Calu3 (cell line): ENCODE measurements at regions not wholly inside any gene's neighbourhood (a gene's known extent, or its start where the extent isn't known, plus 50 kb on each side); places are given as distances from the start of the nearest gene placed in this dataset.

ENCODE experiments used
- BruUV-seq: library from RNA; stranded (reverse); fragments of 400-500 nt; replicated peaks from 2 replicates; lab custom pipeline; 2021; lab: Mats Ljungman, UMichigan
- CTCF ChIA-PET: fragments of 300-600 bp; sonication (Branson Sonifier 250); formaldehyde crosslinking; loops from one replicate; lab custom pipeline; 2022; ENCODE audit warnings: antibody characterized with exemption; lab: Charles Lee
- DNase-seq: peaks from one replicate; pipeline ENCODE4 v3.0.0; 2022
- H3K27ac Mint-ChIP-seq: one replicate; pipeline ENCODE4 v1.8.0; 2022; ENCODE audit warnings: mixed read lengths; ENCODE audit not compliant: unreplicated experiment
- H3K27me3 Mint-ChIP-seq: one replicate; pipeline ENCODE4 v1.8.0; 2022; ENCODE audit warnings: mixed read lengths; ENCODE audit not compliant: unreplicated experiment
- H3K36me3 Mint-ChIP-seq: one replicate; pipeline ENCODE4 v1.8.0; 2022; ENCODE audit warnings: mild to moderate bottlenecking, moderate library complexity, mixed read lengths; ENCODE audit not compliant: insufficient read depth, unreplicated experiment
- H3K4me1 Mint-ChIP-seq: one replicate; pipeline ENCODE4 v1.8.0; 2022; ENCODE audit warnings: mild to moderate bottlenecking, low read depth, mixed read lengths; ENCODE audit not compliant: unreplicated experiment
- H3K4me3 Mint-ChIP-seq: one replicate; pipeline ENCODE4 v1.8.0; 2022; ENCODE audit warnings: mild to moderate bottlenecking, low read depth, moderate library complexity, mixed read lengths; ENCODE audit not compliant: unreplicated experiment
- H3K9me3 Mint-ChIP-seq: one replicate; pipeline ENCODE4 v1.8.0; 2022; ENCODE audit warnings: low read depth, mixed read lengths; ENCODE audit not compliant: unreplicated experiment
- CTCF ChIP-seq: fragments of 200-600 bp; IDR thresholded peaks from one replicate; pipeline ENCODE4 v1.8.0; 2022; ENCODE audit warnings: antibody characterized with exemption; ENCODE audit not compliant: unreplicated experiment
- intact Hi-C: fragments of 100-400 bp; cut with micrococcal nuclease; formaldehyde crosslinking; loops from one replicate; pipeline ENCODE4 v1.10.0; 2022; ENCODE audit not compliant: unreplicated experiment

- TF ChIP-seq CTCF: no peak
- BruUV-seq: no TSS peak
- Mint-ChIP-seq H3K4me3 (no peak overlapping the region), H3K27ac (no peak overlapping the region), H3K36me3 (no peaks in the 10 kb centered on the region), H3K27me3 (no peaks in the 10 kb centered on the region), H3K9me3 (no peaks in the 10 kb centered on the region), H3K4me1 (no peaks in the 10 kb centered on the region)
- intact Hi-C loops: no loop called here
- DNase-seq: no peak
- CTCF ChIA-PET: no interaction called here
These were observed 350.3 kb downstream of the SEC23A start for GRCh38 chr14:38752750-38753149.

- DNase-seq: no peak
- no peaks in the 10 kb centered on the region for H3K36me3 Mint-ChIP-seq
- no peaks in the 10 kb centered on the region for H3K27me3 Mint-ChIP-seq
- no peak overlapping the region for H3K4me3 Mint-ChIP-seq
- intact Hi-C loops: no loop called here
- no peak overlapping the region for H3K27ac Mint-ChIP-seq
- CTCF ChIA-PET: no interaction called here
- no TSS peak for BruUV-seq
- H3K4me1 Mint-ChIP-seq: no peaks in the 10 kb centered on the region
- TF ChIP-seq CTCF: no peak
- no peaks in the 10 kb centered on the region for H3K9me3 Mint-ChIP-seq
These were observed 350.7 kb downstream of the SEC23A start for GRCh38 chr14:38752341-38752740.

- no peak for TF ChIP-seq CTCF
- intact Hi-C loops: no loop called here
- no TSS peak for BruUV-seq
- DNase-seq: no peak
- H3K4me1 Mint-ChIP-seq: no peaks in the 10 kb centered on the region
- no peaks in the 10 kb centered on the region for H3K36me3 Mint-ChIP-seq
- H3K27ac Mint-ChIP-seq: no peak overlapping the region
- no peaks in the 10 kb centered on the region for H3K9me3 Mint-ChIP-seq
- no peak overlapping the region for H3K4me3 Mint-ChIP-seq
- no peaks in the 10 kb centered on the region for H3K27me3 Mint-ChIP-seq
- CTCF ChIA-PET: no interaction called here
These were observed 351.6 kb downstream of the SEC23A start for GRCh38 chr14:38751459-38751858.

GRCh38 chr14:38749936-38750335 is 353.1 kb downstream of the SEC23A start:
- TF ChIP-seq CTCF: no peak
- intact Hi-C loops: no loop called here
- no peak overlapping the region for H3K4me3 Mint-ChIP-seq
- no TSS peak for BruUV-seq
- H3K36me3 Mint-ChIP-seq: no peaks in the 10 kb centered on the region
- no peaks in the 10 kb centered on the region for H3K27me3 Mint-ChIP-seq
- no peaks in the 10 kb centered on the region for H3K9me3 Mint-ChIP-seq
- DNase-seq: no peak
- no peaks in the 10 kb centered on the region for H3K4me1 Mint-ChIP-seq
- no peak overlapping the region for H3K27ac Mint-ChIP-seq
- CTCF ChIA-PET: no interaction called here

- Mint-ChIP-seq H3K36me3 (no peaks in the 10 kb centered on the region), H3K4me3 (no peak overlapping the region), H3K27me3 (no peaks in the 10 kb centered on the region), H3K27ac (no peak overlapping the region), H3K4me1 (no peaks in the 10 kb centered on the region), H3K9me3 (no peaks in the 10 kb centered on the region)
- TF ChIP-seq CTCF: no peak
- no peak for DNase-seq
- intact Hi-C loops: no loop called here
- no TSS peak for BruUV-seq
- CTCF ChIA-PET: no interaction called here
These were observed 357.2 kb downstream of the SEC23A start for GRCh38 chr14:38745861-38746260.
